NCI-H2196 (cell line): ENCODE measurements at regions not wholly inside any gene's neighbourhood (a gene's known extent, or its start where the extent isn't known, plus 50 kb on each side); places are given as distances from the start of the nearest gene placed in this dataset.
"Not testable (repeated sequence)": the region's sequence is repeated elsewhere in the genome, so short reads cannot be mapped to it uniquely, and the experiment has no call there.

Experiments used
- DNase-seq: peaks from one replicate; lab custom pipeline; 2025; ENCODE audit not compliant: unreplicated experiment; lab: John Stamatoyannopoulos, UW

DNA sequence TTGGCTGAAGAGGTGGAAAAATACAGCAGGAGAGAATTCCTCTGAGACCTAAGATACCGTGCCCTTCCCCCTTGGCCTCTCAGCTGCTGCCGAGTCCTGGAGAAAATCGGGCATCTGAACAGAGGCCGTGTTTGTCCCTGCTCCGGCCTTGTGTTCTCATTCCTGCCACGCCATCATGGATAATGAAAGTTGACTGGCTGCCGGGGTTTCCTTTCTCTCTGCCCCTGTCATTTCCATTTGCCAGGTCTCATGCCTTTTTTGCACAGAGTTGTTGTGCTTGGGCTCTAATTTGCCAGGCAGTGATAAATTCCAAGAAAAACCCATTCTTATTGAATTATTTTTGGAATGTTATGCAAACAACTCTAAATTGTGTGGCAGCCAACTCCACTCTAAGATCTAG, 496.9 kb upstream of the TNP1 start:
- no peak for DNase-seq

DNA sequence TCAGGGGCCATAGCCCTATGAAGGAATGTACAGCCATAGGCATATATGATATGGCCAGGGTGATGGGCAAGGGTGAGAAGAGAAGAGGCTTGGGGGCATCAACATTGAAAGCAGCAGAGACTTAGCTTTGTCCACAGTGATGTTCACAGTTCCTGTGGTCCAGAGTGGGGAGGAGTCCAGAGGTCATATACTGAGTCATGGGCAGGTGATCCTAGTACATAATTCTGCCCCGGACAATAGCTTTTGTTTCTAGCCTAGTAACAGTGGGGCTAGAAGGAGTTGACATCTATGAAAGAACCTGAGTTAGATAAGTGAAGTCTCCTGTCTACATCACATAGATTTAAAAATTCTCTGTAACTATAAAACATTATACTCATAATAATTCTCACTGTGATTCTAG, 496.3 kb upstream of the TNP1 start:
- no peak for DNase-seq

DNA sequence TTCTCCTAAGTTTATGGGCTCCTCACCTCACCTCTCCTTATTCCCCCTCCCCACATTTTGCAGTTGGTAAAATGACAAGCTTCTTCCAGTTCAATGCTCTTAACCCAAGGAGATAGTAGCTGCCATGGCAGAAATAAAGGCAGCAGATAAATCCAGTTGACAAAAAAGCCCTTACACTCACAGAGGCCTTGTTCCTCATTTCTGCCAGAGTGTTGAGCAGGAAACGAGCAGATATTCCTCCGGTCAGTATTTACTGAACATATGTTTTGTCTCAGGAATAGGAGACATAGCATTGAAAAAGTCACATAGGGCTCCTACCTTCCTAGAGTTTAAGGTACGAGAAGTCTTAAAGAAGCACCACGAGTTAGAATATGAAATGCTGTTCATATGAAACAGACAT, 493.7 kb upstream of the TNP1 start:
- DNase-seq, result no peak

DNA sequence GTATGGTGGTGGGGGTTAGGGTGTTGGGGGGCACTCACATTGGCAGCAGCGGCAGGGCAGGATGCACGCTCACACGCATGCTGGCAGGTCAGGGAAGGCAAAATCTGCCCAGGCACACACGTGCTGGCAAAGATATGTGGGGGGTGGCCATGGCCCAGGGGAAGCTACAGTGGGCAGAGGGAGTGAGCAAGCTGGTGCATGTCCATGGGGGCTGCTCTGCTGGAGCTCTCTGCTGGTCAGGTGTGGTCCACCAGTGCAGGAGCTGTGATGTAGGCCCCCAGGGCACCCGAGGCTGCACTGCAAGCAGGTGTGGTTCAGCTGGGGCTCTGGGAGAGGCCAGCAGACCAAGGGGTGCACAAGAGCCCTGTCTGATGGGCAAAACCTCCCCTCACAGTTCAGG, 491.5 kb upstream of the TNP1 start:
- DNase-seq, result no peak

DNA sequence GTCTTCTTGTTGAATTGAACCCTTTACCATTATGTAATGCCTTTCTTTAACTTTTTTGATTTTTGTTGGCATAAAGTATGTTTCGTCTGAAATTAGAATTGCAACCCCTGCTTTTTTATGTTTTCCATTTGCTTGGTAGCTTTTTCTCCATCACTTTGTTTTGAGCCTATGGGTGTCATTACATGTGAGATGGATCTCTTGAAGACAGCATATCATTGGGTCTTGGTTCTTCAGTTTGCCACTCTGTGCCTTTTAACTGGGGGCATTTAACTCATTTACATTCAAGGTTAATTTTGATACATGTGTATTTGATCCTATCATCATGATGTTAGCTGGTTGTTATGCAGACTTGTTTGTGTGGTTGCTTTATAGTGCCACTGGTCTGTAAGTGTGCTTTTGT, 489.4 kb upstream of the TNP1 start:
- no peak for DNase-seq

DNA sequence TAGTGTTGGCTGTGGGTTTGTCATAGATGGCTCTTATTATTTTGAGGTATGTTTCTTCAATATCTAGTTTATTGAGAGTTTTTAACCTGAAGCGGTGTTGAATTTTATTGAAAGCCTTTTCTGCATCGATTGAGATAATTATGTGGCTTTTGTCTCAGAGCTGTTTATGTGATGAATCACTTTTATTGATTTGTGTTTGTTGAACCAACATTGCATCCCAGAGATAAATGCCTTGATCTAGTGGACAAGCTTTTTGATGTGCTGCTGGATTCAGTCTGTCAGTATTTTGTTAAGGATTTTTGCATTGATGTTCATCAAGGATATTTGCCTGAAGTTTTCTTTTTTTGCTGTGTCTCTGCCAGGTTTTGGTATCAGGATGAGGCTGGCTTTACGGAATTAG, 487.8 kb upstream of the TNP1 start:
- DNase-seq, result not testable (repeated sequence)

DNA sequence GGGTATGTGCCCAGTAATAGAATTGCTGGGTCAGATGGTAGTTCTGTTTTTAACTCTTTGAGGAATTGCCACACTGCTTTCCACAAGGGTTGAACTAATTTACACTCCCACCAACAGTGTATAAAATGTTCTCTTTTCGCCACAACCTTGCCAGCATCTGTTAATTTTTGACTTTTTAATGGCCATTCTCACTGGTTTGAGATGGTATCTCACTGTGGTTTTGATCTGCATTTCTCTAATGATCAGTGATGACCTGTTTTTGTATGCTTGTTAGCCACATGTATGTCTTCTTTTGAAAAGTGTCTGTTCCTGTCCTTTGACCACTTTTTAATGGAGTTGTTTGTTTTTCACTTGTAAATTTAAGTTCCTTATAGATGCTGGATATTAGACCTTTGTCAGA, 486.2 kb upstream of the TNP1 start:
- not testable (repeated sequence) for DNase-seq

DNA sequence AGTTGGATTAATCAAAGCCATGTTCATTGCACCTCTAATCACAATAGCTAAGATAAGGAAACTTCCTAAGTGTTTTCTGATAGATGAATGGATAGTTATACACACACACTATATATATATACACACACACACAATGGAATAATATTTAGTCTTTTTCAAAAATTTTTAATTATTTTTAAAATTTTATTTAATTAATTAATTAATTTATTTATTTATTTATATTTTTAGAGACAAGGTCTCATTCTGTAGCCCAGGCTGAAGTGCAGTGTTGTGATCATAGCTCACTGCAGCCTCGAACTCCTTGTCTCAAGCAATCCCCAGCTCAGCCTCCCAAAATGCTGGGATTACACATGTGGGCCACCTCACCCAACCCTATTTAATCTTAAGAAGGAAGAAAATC, 481.0 kb upstream of the TNP1 start:
- DNase-seq, result no peak

DNA sequence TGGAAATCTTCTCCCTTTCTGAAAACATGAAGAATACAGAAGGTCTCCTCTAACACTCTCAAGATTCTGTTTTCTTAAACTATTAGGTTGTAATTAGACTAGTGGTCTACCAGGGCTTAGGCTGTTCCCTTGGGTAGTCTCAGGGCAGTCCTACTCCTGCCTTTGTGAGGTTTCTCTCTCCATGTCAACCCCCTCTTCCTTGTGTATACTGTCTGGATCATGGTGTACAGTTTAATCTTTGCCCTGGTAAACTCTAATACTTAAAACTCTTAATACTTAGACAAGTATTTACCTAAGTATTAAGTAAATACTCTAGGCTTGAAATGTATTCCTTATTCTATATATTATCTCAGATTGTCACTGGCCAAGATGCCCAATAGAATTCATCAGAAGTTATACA, 480.3 kb upstream of the TNP1 start:
- no peak for DNase-seq

DNA sequence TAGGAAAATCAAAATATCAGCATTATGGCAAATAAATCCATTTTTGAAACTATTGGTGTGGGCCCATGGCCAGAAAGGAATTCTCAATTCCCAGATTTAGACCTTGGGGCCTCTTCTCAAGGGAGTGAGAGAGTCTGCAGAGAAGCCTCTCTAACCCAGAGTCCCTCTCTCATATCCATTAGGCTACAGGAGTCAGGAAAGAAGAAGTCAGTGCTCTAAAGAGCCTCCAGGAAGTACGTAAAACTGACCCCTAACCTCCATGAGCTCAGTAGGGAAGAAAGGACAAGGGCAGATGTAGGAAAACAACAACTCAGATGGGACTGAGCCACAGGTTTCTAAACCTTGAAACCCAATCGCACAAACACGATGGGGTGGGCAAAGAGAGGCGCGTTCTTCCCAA, 479.9 kb upstream of the TNP1 start:
- no peak for DNase-seq

DNA sequence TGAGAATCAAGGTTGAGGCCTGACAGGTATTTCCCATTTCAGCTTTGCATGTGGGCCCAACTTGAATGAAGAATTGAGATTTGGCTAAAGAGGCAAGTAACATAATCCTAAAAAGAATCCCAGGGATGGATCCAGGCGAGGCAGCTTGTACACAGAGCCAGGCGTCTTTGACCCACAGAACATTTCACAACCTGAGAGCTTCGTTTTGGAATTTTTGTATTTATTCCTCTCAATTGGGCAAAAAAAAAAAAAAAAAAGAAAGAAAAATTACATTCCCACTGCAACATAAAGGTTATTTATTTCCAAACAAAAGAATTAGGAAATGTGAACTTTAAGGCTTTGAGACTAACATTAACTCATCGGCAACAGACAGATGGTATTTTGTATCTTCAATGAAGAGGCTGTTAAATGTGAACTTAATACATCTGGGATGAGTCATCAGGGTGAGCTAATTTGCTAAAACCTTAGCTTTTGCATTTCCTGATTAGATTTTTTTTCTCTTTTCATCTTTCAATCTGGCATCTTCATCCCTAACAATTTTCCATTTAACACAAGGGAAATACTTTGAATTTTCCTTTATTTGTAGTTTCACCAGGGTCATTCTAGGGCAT, 478.5 kb upstream of the TNP1 start:
- no peak for DNase-seq

DNA sequence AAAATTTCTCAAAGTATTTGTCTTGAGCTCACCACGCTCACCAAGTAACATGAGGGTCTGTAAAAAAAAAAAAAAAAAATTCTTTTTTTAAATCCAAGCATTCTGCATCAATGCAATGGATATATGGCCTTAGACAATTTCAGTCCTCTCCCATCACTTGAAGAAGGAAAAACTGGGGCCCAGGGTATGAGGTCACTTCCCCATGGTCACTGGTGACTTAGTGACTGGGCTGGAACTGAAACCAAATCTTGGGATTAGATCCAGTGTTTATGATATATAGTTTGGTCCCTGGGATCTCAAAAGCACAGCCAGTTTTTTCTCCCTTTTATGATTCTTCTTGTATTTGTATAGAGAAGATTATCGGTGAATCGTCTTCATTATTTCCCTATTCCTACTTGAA, 477.9 kb upstream of the TNP1 start:
- no peak for DNase-seq

DNA sequence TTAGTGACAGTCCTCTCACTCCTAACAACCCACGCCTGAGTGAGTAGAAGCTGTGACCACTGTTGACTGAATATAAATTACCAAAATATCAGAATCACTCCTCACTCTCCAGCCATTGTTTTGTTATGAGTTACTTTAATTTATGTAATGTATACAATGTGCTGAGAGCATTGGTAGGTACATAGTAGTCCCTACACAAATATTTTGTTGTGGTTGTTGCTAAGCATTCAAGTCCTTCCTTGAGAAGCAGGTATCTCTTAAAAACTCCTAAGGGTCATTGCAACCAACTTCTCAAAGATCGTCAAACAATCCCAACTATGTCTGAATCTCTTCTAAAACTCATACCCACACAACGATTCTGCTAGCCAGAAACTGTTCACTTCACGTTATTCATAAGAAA, 476.8 kb upstream of the TNP1 start:
- no peak for DNase-seq

DNA sequence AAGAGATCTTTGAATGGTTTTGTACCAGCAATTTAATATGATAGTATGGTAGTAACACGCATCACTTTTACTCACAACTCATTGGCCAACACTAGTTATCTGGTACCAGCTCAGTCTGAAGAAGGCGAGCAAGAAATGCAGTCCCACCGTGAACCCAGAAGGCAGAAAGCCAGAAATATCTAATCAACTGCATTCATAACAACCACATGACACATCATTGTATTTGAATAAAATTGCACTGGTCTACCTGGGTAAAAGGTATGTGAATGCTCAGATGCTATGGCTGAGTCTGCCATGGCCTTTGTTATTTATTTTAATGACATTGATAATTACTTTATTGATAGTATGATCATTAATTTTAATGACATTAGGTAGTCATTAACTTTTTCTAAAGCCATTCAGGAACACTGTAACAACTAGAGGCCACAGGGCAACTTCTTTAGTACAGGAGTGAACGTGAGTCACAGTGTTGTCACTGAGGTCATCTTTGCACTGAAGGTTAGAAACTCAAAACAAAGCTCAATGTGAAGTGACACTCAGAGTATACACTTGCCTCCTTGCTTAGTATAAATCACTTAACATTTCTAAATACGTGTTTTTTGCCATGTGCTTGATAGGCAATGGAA, 475.6 kb upstream of the TNP1 start:
- DNase-seq, result no peak

DNA sequence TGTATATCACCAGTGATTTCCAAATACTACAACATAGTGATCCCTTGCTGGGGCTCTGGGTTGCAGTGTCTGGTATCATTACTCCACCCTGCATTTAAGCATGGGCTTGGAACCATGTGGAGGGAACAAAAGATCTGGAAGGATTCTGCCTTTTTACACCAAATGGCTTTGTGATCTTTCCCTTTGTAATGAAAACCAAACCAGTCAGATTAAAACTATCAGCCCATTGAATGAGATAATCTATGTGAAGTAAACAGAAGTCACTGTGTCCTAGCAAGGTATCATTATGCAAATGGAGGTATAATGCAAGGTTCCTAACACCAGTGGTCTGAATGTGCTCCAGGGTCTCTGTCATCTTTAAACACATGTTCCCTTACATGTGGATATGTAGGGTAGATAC, 474.7 kb upstream of the TNP1 start:
- DNase-seq, result no peak

DNA sequence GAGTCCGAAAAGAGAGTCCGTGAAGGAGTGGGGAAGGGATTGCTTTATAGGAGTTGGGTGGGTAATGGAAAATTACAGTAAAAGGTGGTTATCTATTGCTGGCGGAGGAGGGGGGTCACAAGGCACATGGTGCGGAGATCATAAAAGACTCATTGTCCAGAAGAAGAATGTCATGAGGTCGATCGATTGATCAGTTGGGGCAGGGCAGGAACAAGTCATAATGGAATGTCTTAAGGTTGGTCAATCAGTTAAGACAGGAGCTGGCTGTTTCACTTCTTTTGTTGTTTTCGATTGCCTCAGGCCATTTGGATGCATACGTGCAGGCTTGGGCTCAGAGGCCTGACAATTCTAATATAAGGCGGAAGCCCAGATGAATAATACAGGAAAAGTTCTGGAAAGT, 473.0 kb upstream of the TNP1 start:
- no peak for DNase-seq

DNA sequence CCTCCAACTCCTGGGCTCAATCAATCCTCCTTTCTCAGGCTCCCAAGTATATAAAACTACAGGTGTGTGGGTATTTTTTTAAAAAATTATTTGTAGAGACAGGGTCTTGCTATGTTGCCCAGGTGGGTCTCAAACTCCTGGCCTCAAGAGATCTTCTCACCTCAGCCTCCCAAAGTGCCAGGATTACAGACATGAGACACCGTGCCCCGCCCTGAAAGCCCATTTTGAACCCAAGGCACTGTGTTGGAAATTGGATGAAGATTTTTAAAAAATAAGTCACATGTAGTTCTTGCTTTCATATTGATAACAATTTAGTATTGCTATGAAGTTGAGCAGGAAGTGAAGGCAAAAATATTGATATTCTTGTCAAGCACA, 472.5 kb upstream of the TNP1 start:
- no peak for DNase-seq

DNA sequence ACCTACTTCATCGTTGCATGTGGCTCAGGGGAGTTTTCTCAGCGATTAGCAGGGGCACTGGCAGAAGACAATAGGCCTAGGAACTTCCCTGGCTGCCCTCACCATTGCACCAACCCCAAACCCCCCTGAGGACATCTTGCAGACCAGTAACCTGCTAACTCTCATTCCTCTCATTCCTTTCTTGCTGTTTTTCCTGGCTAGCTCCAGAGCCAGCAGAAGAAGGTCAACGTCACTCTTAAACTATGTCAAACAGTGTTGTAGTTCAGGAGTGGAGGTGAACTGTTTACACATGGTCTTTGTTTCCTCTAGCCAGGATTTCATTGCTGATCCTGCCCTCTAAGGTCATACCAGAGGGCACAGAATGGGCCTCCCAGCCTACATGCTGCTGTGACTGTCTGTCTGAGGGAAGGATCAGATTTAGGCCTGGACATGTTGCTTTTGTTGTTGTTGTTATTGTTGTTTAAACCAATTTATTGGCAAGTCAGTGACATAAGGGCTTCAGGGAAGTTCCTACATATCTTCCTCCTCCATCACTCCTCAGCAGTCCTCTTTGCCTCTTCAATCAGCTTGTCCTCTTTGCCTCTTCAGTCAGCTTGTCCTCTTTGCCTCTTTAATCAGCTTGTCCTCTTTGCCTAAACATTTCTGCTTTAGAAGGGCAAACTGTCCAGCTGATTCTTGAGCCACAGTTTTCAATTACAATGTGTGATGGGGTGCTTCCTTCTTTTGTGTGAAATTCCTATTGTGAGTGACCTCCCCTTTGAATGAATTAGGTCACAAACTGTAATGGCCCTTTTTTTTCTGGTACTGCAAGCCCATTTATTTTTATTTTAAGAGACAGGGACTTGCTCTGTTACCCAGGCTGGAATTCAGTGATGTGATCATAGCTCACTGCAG, 471.9 kb upstream of the TNP1 start:
- DNase-seq, result no peak

DNA sequence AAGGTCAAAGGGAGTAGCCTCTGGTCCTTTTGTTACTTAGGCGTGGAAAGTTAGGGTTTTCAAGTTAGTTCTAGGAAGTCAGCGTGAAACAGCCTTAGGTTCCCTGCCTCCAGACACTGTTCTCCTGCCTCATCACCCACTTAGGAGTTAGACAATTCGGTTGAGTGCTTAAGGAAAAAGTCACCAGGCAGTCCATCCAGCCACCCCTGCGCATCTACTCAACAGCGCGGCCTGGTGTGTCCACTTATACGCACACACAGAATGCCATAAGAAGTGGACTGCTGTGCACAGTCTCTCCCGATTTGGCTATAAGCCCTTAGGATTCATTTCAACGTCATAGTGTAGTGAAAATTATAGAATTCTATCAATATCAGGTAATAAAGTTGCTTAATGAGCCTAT, 470.8 kb upstream of the TNP1 start:
- DNase-seq, result no peak

DNA sequence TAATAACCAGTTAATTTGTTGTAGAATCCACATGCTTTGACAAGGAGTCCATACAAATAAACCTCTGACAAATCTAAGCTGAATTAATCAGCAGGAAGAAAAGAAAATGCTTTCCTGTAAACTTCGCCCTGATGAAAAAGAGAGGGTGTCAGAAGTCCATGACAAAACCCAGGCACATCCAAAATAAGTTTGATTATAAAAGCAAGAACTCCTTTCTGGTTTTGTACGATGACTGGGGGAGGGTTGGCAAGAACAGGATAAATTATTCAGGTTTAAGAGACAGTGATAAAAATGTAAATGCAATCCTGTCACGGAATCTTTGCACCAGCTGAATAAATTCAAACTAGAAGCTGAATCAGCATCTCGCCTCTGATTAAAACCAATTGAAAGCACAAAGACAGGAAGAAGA, 469.2 kb upstream of the TNP1 start:
- no peak for DNase-seq

DNA sequence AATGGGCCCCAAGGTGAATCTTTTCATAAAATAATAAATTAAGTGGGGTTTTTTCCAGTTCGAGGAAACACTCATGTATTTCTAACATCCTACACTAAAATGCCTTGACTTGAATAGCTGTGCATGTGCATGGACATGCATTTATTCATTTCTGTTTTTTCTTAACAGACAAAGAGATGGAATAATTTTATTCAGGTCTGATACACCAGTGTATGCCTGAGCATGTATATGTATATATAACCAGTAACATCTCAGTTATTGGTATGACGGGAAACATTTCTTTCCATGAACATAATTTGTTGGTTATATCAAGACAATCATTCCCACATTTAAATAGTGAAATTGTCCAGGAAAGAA, 468.7 kb upstream of the TNP1 start:
- DNase-seq, result no peak

DNA sequence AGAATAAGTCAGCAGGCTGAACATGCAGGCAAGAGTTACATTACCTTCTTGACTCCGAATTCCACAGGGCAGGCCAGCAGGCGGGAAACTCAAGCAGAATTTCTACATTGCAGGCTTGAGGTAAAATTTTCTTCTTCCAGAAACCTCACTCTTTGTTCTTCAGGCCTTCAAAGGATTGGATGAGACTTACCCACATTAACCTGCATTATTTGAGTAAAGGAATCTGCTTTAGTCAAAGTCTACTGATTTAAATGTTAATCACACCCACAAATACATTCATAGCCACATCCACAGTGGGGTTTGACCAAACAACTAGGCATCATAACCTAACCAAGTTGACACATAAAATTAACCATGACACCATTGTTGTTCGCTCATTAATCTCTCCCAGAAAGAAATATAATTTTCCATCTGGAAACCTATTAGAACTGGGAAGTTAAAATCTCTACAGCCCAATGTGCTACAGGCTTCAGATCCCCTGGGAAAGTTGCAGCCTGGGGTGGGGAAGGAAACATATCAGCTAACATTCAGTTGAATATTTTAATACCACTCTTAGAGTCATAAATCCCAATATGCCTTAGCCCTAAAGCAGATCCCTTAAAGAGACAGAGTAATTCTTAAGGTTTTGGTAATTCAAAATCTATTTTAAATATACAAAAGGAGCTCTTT, 468.2 kb upstream of the TNP1 start:
- no peak for DNase-seq
